GM18867 (cell line): ENCODE measurements at regions not wholly inside any gene's neighbourhood (a gene's known extent, or its start where the extent isn't known, plus 50 kb on each side); places are given as distances from the start of the nearest gene placed in this dataset.
"Not testable (repeated sequence)": the region's sequence is repeated elsewhere in the genome, so short reads cannot be mapped to it uniquely, and the experiment has no call there.

ENCODE experiments used
- ATAC-seq: cut with Tn5 transposase; IDR thresholded peaks from one replicate; pipeline ENCODE4 v1.9.1; 2021; ENCODE audit warnings: mild to moderate bottlenecking, moderate library complexity; ENCODE audit not compliant: unreplicated experiment

GRCh38 chr1:146292940-146293936 lies 64.4 kb upstream of the NOTCH2NLA start:
- peak; percentile 64 for ATAC-seq

GRCh38 chr1:146292424-146292823 lies 63.6 kb upstream of the NOTCH2NLA start:
- ATAC-seq = not testable (repeated sequence)

GRCh38 chr1:146287881-146288280 lies 59.1 kb upstream of the NOTCH2NLA start:
- ATAC-seq = not testable (repeated sequence)

- peak; percentile 53 for ATAC-seq
These were observed 55.9 kb upstream of the NOTCH2NLA start for GRCh38 chr1:146284760-146285159.

- ATAC-seq = peak; percentile 59
These were observed 54.7 kb upstream of the NOTCH2NLA start for GRCh38 chr1:146283527-146283880.

- ATAC-seq = peak; percentile 88
These were observed 54.1 kb upstream of the NOTCH2NLA start for GRCh38 chr1:146282807-146283526.

- ATAC-seq = not testable (repeated sequence)
These were observed 52.7 kb upstream of the NOTCH2NLA start for GRCh38 chr1:146281522-146281921.

- not testable (repeated sequence) for ATAC-seq
These were observed 49.9 kb upstream of the NOTCH2NLA start for GRCh38 chr1:146278758-146279157.
